ENCODE measurements at regions not wholly inside any gene's neighbourhood (a gene's known extent, or its start where the extent isn't known, plus 50 kb on each side); places are given as distances from the start of the nearest gene placed in this dataset.
"Not testable (repeated sequence)": the region's sequence is repeated elsewhere in the genome, so short reads cannot be mapped to it uniquely, and the experiment has no call there.

- DNase-seq (ENCODE audit: low spot score) (no peak), ATAC-seq (ENCODE audit: low FRiP score) (no peak)
- TF ChIP-seq, protein P1, sequence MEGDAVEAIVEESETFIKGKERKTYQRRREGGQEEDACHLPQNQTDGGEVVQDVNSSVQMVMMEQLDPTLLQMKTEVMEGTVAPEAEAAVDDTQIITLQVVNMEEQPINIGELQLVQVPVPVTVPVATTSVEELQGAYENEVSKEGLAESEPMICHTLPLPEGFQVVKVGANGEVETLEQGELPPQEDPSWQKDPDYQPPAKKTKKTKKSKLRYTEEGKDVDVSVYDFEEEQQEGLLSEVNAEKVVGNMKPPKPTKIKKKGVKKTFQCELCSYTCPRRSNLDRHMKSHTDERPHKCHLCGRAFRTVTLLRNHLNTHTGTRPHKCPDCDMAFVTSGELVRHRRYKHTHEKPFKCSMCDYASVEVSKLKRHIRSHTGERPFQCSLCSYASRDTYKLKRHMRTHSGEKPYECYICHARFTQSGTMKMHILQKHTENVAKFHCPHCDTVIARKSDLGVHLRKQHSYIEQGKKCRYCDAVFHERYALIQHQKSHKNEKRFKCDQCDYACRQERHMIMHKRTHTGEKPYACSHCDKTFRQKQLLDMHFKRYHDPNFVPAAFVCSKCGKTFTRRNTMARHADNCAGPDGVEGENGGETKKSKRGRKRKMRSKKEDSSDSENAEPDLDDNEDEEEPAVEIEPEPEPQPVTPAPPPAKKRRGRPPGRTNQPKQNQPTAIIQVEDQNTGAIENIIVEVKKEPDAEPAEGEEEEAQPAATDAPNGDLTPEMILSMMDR (IDR thresholded peaks at IDR 0.05) = no peak
Measured at GRCh38 chr5:3451961-3452360, 143.7 kb upstream of the IRX1 start.

- ATAC-seq (ENCODE audit: low FRiP score) (no peak), DNase-seq (ENCODE audit: low spot score) (no peak)
- TF ChIP-seq, protein P1 (IDR thresholded peaks at IDR 0.05) = no peak
Measured at GRCh38 chr5:3449481-3449880, 146.2 kb upstream of the IRX1 start.

DNA sequence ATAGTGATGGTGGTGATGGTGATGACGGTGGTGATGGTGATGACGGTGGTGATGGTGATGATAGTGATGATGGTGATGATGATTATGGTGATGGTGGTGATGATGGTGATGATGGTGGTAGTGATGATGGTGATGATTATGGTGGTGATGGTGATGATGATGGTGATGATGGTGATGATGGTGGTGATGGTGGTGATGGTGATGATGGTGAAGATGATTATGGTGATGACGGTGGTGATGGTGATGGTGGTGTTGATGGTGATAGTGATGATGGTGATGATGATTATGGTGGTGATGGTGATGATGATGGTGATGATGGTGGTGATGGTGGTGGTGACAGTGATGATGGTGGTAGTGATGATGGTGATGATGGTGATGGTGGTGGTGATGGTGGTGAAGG lies 149.2 kb upstream of the IRX1 start:
- TF ChIP-seq, protein P1 (IDR thresholded peaks at IDR 0.05) = no peak
- ATAC-seq (ENCODE audit: low FRiP score) (no peak), DNase-seq (ENCODE audit: low spot score) (no peak)

DNA sequence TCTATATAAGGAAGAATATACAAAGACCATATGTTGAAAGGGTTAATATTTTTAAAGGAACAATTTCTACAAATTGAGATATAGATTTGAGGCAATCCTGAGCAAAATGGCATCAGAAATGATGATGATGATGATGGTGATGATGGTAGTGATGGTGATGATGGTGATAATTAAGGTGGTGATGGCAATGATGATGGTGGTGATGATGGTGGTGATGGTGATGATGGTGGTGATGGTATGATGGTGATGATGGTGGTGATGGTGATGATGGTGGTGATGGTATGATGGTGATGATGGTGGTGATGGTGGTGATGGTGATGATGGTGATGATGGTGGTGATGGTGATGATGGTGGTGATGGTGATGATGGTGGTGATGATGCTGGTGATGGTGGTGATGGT lies 150.1 kb upstream of the IRX1 start:
- DNase-seq (ENCODE audit: low spot score); ATAC-seq (ENCODE audit: low FRiP score): not testable (repeated sequence)

GRCh38 chr5:3432135-3432534 lies 163.5 kb upstream of the IRX1 start:
- TF ChIP-seq, protein P1 (IDR thresholded peaks at IDR 0.05) = no peak
- ATAC-seq (ENCODE audit: low FRiP score) = no peak
- DNase-seq (ENCODE audit: low spot score) = no peak

DNA sequence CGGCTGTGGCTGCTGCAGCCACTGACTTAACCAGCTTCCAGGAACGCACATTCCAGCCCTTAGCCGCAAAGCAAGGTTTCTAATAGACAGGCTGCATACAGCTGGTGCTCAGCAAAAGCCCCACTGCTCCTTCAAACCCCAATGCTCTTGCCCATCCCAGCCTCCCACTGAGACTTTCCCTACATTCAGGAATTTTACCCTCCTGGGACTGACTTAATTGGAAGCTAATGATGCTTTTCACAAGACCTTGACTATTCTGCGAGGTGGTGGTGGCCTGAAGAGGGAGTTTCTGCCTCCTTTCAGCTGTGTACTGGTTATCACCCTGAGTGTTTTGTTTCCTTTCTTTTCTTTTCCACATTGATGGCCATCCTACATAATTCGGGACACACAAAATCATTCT lies 164.9 kb upstream of the IRX1 start:
- DNase-seq (ENCODE audit: low spot score) (no peak), ATAC-seq (ENCODE audit: low FRiP score) (no peak)
- TF ChIP-seq, protein P1 (IDR thresholded peaks at IDR 0.05) = no peak

GRCh38 chr5:3429962-3430361 lies 165.7 kb upstream of the IRX1 start:
- ATAC-seq (ENCODE audit: low FRiP score) (no peak), DNase-seq (ENCODE audit: low spot score) (no peak)
- TF ChIP-seq, protein P1 (IDR thresholded peaks at IDR 0.05) = no peak

DNA sequence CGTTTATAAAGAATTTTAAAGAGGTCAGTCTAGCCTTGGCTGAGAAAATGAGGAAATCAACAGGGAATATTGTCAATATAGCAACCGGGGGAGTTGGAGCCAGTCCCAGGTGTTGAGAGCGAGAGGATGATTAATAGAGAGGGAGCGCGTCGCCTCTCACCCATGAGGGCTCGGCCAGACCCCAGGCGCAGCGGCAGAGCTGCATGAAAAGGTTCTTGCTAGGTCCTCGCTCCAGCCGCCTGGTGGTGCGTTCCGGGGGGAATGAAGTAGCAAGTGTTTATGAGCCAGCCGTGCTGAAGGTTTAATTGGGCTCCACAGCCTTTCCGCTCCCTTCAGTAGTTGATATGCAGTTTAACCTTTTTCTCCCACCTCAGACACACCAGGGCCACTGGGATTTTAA lies 167.3 kb upstream of the IRX1 start:
- DNase-seq (ENCODE audit: low spot score) = no peak
- TF ChIP-seq, protein P1 (IDR thresholded peaks at IDR 0.05) = no peak
- ATAC-seq (ENCODE audit: low FRiP score) = no peak
